RWPE1 (cell line): ENCODE measurements at regions not wholly inside any gene's neighbourhood (a gene's known extent, or its start where the extent isn't known, plus 50 kb on each side); places are given as distances from the start of the nearest gene placed in this dataset.

Experiments used
- CTCF ChIA-PET: fragments of 350-600 bp; sonication (Branson Sonifier 250); formaldehyde crosslinking; extraction: SDS; loops from one replicate; lab custom pipeline; 2021; lab: Yijun Ruan, JAX
- POLR2A ChIA-PET: fragments of 400-600 bp; formaldehyde crosslinking; extraction: SDS; loops from one replicate; lab custom pipeline; 2020; ENCODE audit warnings: antibody characterized with exemption; ENCODE audit not compliant: low non-redundant PET; lab: Yijun Ruan, JAX
- DNase-seq: peaks from one replicate; pipeline ENCODE4 v3.0.0; 2012; ENCODE audit warnings: low spot score
- H3K27ac ChIP-seq: fragments of 450-650 bp; 2 replicates; pipeline ENCODE4 v1.5.1; 2017
- CTCF ChIP-seq: fragments of 450-650 bp; conservative IDR thresholded peaks from 2 replicates; pipeline ENCODE4 v1.5.1; 2017; ENCODE audit warnings: low read depth, mild to moderate bottlenecking

GRCh38 chr20:10109641-10110040, 74.9 kb downstream of the ANKEF1 start:
- CTCF ChIA-PET = interaction anchor here (0.6 kb wide), 1 partner anchor 96 kb away, joined by 3 read pairs; no protein-coding TSS in a partner anchor
- TF ChIP-seq CTCF = no peak

GRCh38 chr20:10110151-10110550, 75.4 kb downstream of the ANKEF1 start:
- CTCF ChIA-PET = interaction anchor here (0.6 kb wide), 1 partner anchor 96 kb away, joined by 3 read pairs; no protein-coding TSS in a partner anchor
- H3K27ac ChIP-seq = no peak overlapping the region
- POLR2A ChIA-PET = no interaction called here
- TF ChIP-seq CTCF = no peak
- peak; percentile 36 for DNase-seq

More at GRCh38 chr20:10109641-10110040, 74.9 kb downstream of the ANKEF1 start:
- no peak for DNase-seq
- H3K27ac ChIP-seq = no peak overlapping the region
- POLR2A ChIA-PET = no interaction called here

GRCh38 chr20:10111139-10111958, 76.6 kb downstream of the ANKEF1 start:
- DNase-seq = no peak
- H3K27ac ChIP-seq = no peak overlapping the region
- POLR2A ChIA-PET = no interaction called here
- no peak for TF ChIP-seq CTCF
- CTCF ChIA-PET = interaction anchor here (0.6 to 1.1 kb wide), 2 partner anchors 21 to 34 kb away, joined by 3 read pairs; no protein-coding TSS in a partner anchor

GRCh38 chr20:10111959-10112250, 77.1 kb downstream of the ANKEF1 start:
- CTCF ChIA-PET = interaction anchor here (0.6 to 1.1 kb wide), 2 partner anchors 21 to 35 kb away, joined by 3 read pairs; no protein-coding TSS in a partner anchor
- no peak for DNase-seq
- POLR2A ChIA-PET = no interaction called here
- H3K27ac ChIP-seq = no peak overlapping the region
- no peak for TF ChIP-seq CTCF

- no peak overlapping the region for H3K27ac ChIP-seq
- no peak for DNase-seq
- no peak for TF ChIP-seq CTCF
- ChIA-PET CTCF (interaction anchor here (1.0 to 1.1 kb wide), 2 partner anchors 13 to 23 kb away, joined by 3 read pairs; no protein-coding TSS in a partner anchor), POLR2A (no interaction called here)
These were observed 79.0 kb downstream of the ANKEF1 start for GRCh38 chr20:10113746-10114145.

GRCh38 chr20:10114598-10114997, 79.8 kb downstream of the ANKEF1 start:
- no peak for TF ChIP-seq CTCF
- no peak overlapping the region for H3K27ac ChIP-seq
- POLR2A ChIA-PET = no interaction called here
- DNase-seq = no peak
- CTCF ChIA-PET = interaction anchor here (0.7 to 1.1 kb wide), 3 partner anchors 12 to 24 kb away, joined by 3 read pairs; no protein-coding TSS in a partner anchor
